ENCODE measurements at regions not wholly inside any gene's neighbourhood (a gene's known extent, or its start where the extent isn't known, plus 50 kb on each side); places are given as distances from the start of the nearest gene placed in this dataset.

GRCh38 chr12:33575346-33575745, 135.7 kb upstream of the SYT10 start:
- Histone ChIP-seq H3K9me3 (replicated peaks) (no peaks in the 10 kb centered on the region), H3K27ac (no peak overlapping the region), H3K36me3 (no peaks in the 10 kb centered on the region), H3K27me3 (0 out of 2 replicates have a peak, but pooled peaks cover 3% of the 10 kb centered on the region), H3K4me3 (no peak overlapping the region), H3K4me1 (no peaks in the 10 kb centered on the region)
- DNase-seq = no peak

GRCh38 chr12:33581613-33582122, 142.0 kb upstream of the SYT10 start:
- Histone ChIP-seq H3K36me3 (no peaks in the 10 kb centered on the region), H3K4me3 (no peak overlapping the region), H3K27ac (no peak overlapping the region), H3K4me1 (no peaks in the 10 kb centered on the region), H3K27me3 (0 out of 2 replicates have a peak, but pooled peaks cover 3% of the 10 kb centered on the region), H3K9me3 (replicated peaks) (no peaks in the 10 kb centered on the region)
- no peak for DNase-seq

- Histone ChIP-seq H3K36me3 (no peaks in the 10 kb centered on the region), H3K9me3 (replicated peaks) (no peaks in the 10 kb centered on the region), H3K4me3 (no peak overlapping the region), H3K27me3 (no peaks in the 10 kb centered on the region), H3K4me1 (no peaks in the 10 kb centered on the region), H3K27ac (no peak overlapping the region)
- DNase-seq = no peak
Measured at GRCh38 chr12:33586576-33586975, 147.0 kb upstream of the SYT10 start.

GRCh38 chr12:33587354-33587753, 147.7 kb upstream of the SYT10 start:
- Histone ChIP-seq H3K4me1 (no peaks in the 10 kb centered on the region), H3K27me3 (no peaks in the 10 kb centered on the region), H3K36me3 (no peaks in the 10 kb centered on the region), H3K27ac (no peak overlapping the region), H3K9me3 (replicated peaks) (no peaks in the 10 kb centered on the region), H3K4me3 (no peak overlapping the region)
- DNase-seq = no peak

GRCh38 chr12:33587784-33588712, 148.4 kb upstream of the SYT10 start:
- H3K27ac ChIP-seq = no peak overlapping the region

GRCh38 chr12:33588725-33589405, 149.2 kb upstream of the SYT10 start:
- Histone ChIP-seq H3K36me3 (no peaks in the 10 kb centered on the region), H3K4me3 (no peak overlapping the region), H3K4me1 (no peaks in the 10 kb centered on the region), H3K27ac (no peak overlapping the region), H3K9me3 (replicated peaks) (no peaks in the 10 kb centered on the region), H3K27me3 (no peaks in the 10 kb centered on the region)
- no peak for DNase-seq

More at GRCh38 chr12:33587784-33588712, 148.4 kb upstream of the SYT10 start:
- H3K36me3 ChIP-seq = no peaks in the 10 kb centered on the region
- no peaks in the 10 kb centered on the region for H3K4me1 ChIP-seq
- H3K4me3 ChIP-seq = no peak overlapping the region
- no peaks in the 10 kb centered on the region for H3K27me3 ChIP-seq
- DNase-seq = no peak
- no peaks in the 10 kb centered on the region for H3K9me3 ChIP-seq (replicated peaks)

GRCh38 chr12:33589576-33590114, 150.0 kb upstream of the SYT10 start:
- H3K27me3 ChIP-seq = no peaks in the 10 kb centered on the region
- DNase-seq = no peak
- H3K27ac ChIP-seq = no peak overlapping the region

GRCh38 chr12:33593753-33594152, 154.1 kb upstream of the SYT10 start:
- Histone ChIP-seq H3K4me3 (no peak overlapping the region), H3K27me3 (no peaks in the 10 kb centered on the region), H3K27ac (no peak overlapping the region), H3K9me3 (replicated peaks) (no peaks in the 10 kb centered on the region), H3K4me1 (no peaks in the 10 kb centered on the region), H3K36me3 (no peaks in the 10 kb centered on the region)
- no peak for DNase-seq

More at GRCh38 chr12:33589576-33590114, 150.0 kb upstream of the SYT10 start:
- Histone ChIP-seq H3K4me1 (no peaks in the 10 kb centered on the region), H3K36me3 (no peaks in the 10 kb centered on the region), H3K4me3 (no peak overlapping the region), H3K9me3 (replicated peaks) (no peaks in the 10 kb centered on the region)

- no peak for DNase-seq
- no peaks in the 10 kb centered on the region; the same call in 1 of the 2 replicates for H3K27me3 ChIP-seq
- no peak overlapping the region for H3K4me3 ChIP-seq
- no peaks in the 10 kb centered on the region for H3K4me1 ChIP-seq
- no peaks in the 10 kb centered on the region for H3K9me3 ChIP-seq (replicated peaks)
- no peak overlapping the region for H3K27ac ChIP-seq
- H3K36me3 ChIP-seq = no peaks in the 10 kb centered on the region
Measured at GRCh38 chr12:33596061-33596460, 156.4 kb upstream of the SYT10 start.

GRCh38 chr12:33596814-33597213, 157.2 kb upstream of the SYT10 start:
- H3K27me3 ChIP-seq = no peaks in the 10 kb centered on the region; the same call in 1 of the 2 replicates
- no peak overlapping the region for H3K27ac ChIP-seq
- no peaks in the 10 kb centered on the region for H3K9me3 ChIP-seq (replicated peaks)
- DNase-seq = no peak
- no peak overlapping the region for H3K4me3 ChIP-seq
- no peaks in the 10 kb centered on the region for H3K4me1 ChIP-seq
- no peaks in the 10 kb centered on the region for H3K36me3 ChIP-seq

GRCh38 chr12:33602515-33602914, 162.9 kb upstream of the SYT10 start:
- no peak overlapping the region for H3K4me3 ChIP-seq
- no peak overlapping the region for H3K27ac ChIP-seq
- no peaks in the 10 kb centered on the region for H3K36me3 ChIP-seq
- no peaks in the 10 kb centered on the region for H3K9me3 ChIP-seq (replicated peaks)
- no peak for DNase-seq
- H3K27me3 ChIP-seq = no peaks in the 10 kb centered on the region; the same call in 1 of the 2 replicates
- H3K4me1 ChIP-seq = no peaks in the 10 kb centered on the region

GRCh38 chr12:33605757-33606156, 166.1 kb upstream of the SYT10 start:
- H3K9me3 ChIP-seq (replicated peaks) = no peaks in the 10 kb centered on the region
- H3K36me3 ChIP-seq = no peaks in the 10 kb centered on the region
- DNase-seq = peak in 1 of 2 experiments; percentile 28
- no peak overlapping the region for H3K27ac ChIP-seq
- H3K4me3 ChIP-seq = no peak overlapping the region
- H3K27me3 ChIP-seq = no peaks in the 10 kb centered on the region; the same call in 1 of the 2 replicates
- H3K4me1 ChIP-seq = no peaks in the 10 kb centered on the region

- Histone ChIP-seq H3K36me3 (no peaks in the 10 kb centered on the region), H3K4me1 (no peaks in the 10 kb centered on the region), H3K27me3 (no peaks in the 10 kb centered on the region), H3K27ac (no peak overlapping the region), H3K4me3 (no peak overlapping the region), H3K9me3 (replicated peaks) (no peaks in the 10 kb centered on the region)
- no peak for DNase-seq
Measured at GRCh38 chr12:33609910-33610309, 170.3 kb upstream of the SYT10 start.

GRCh38 chr12:33614630-33615029, 175.0 kb upstream of the SYT10 start:
- Histone ChIP-seq H3K36me3 (no peaks in the 10 kb centered on the region), H3K4me3 (no peak overlapping the region), H3K4me1 (no peaks in the 10 kb centered on the region), H3K27me3 (no peaks in the 10 kb centered on the region), H3K9me3 (replicated peaks) (no peaks in the 10 kb centered on the region), H3K27ac (no peak overlapping the region)
- no peak for DNase-seq

GRCh38 chr12:33617218-33617617, 177.6 kb upstream of the SYT10 start:
- H3K4me3 ChIP-seq = no peak overlapping the region
- H3K36me3 ChIP-seq = no peaks in the 10 kb centered on the region
- no peak overlapping the region for H3K27ac ChIP-seq
- H3K4me1 ChIP-seq = no peaks in the 10 kb centered on the region
- DNase-seq = no peak
- H3K27me3 ChIP-seq = no peaks in the 10 kb centered on the region
- H3K9me3 ChIP-seq (replicated peaks) = no peaks in the 10 kb centered on the region

Data from SJCRH30 (cell line).